GM12864 (cell line): ENCODE measurements at regions not wholly inside any gene's neighbourhood (a gene's known extent, or its start where the extent isn't known, plus 50 kb on each side); places are given as distances from the start of the nearest gene placed in this dataset.

Source experiments
- DNase-seq: peaks from one replicate; pipeline ENCODE4 v3.0.0-alpha.2; 2011; ENCODE audit warnings: low read depth
- H3K4me3 ChIP-seq: 2 replicates; pipeline ENCODE4 v1.5.1; 2011; ENCODE audit warnings: mild to moderate bottlenecking, low read depth, low read length, control low read depth
- TF ChIP-seq, protein P1 (sequence below): IDR thresholded peaks from 2 replicates; pipeline ENCODE4 v1.5.1; 2011; ENCODE audit warnings: low read depth, mild to moderate bottlenecking, moderate library complexity, low read length, control low read depth, inconsistent platforms; ENCODE audit errors: missing control alignments

DNA sequence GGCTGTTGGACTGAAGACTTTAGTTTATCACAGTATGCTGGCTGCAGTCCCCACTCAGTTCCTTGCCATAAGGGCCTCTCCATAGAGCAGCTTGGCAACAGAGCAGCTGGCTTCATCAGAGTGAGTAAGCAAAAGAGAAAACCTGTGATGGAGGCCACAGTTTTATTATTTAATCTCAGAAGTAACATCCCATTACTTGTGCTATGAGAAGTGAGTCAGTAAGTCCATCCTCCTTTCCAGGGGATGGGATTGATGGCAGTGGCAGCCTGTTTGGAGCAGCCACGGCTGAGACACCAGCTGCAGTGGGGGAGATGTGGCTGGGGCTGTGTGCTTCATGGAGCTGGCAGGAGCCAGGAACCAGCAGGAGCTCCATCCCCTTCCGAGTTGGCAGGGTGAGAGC, 138.5 kb upstream of the SRRM4 start:
- H3K4me3 ChIP-seq: no peak overlapping the region
- TF ChIP-seq, protein P1, sequence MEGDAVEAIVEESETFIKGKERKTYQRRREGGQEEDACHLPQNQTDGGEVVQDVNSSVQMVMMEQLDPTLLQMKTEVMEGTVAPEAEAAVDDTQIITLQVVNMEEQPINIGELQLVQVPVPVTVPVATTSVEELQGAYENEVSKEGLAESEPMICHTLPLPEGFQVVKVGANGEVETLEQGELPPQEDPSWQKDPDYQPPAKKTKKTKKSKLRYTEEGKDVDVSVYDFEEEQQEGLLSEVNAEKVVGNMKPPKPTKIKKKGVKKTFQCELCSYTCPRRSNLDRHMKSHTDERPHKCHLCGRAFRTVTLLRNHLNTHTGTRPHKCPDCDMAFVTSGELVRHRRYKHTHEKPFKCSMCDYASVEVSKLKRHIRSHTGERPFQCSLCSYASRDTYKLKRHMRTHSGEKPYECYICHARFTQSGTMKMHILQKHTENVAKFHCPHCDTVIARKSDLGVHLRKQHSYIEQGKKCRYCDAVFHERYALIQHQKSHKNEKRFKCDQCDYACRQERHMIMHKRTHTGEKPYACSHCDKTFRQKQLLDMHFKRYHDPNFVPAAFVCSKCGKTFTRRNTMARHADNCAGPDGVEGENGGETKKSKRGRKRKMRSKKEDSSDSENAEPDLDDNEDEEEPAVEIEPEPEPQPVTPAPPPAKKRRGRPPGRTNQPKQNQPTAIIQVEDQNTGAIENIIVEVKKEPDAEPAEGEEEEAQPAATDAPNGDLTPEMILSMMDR: no peak
- no peak for DNase-seq

DNA sequence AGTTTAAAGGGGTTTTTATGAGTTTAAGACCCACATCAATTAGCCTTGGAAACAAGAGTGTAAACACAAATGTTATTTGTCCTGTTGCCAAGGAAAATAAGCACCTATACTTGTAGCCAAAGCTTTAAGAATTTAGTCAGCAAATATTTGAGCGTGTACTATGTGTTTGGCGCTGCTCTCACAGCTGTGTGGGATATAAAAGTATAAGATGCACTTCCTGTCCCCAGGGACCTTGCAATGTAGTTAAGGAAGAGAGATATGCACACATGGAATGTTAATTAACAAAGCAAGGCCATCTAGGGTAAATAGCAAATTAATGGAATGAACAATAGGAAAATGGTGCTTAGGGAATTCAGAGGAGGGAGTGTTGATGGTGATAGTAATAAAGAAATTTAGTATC, 134.9 kb upstream of the SRRM4 start:
- TF ChIP-seq, protein P1: no peak
- H3K4me3 ChIP-seq: no peak overlapping the region
- no peak for DNase-seq

DNA sequence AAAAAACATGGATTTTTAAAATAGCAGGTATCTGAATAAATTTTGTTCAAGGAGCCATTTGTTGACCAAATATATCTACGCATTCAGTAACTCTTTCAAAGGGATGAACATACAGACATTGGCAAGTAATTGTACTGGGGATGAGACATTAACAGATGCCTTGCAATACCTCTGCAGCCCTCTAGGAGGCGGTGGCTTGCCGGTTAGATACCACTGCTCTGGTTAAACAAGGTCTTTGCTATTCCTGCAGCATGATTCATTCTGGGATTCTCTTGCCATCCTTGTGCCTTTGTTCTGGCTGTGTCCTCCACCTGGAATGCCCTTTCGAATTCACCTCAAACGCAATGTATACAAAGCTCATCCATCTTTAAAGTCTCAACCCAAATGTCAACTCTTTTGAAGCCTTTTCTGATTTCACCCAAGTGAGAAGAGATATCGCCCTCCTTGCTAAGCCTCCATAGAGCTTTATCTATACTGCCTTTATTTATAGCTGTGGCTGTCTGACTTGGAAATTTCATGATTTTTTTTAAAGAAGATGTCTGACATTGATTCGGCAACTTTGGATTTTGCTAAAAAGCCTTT, 131.0 kb upstream of the SRRM4 start:
- peak; percentile 8 for DNase-seq
- TF ChIP-seq, protein P1: peak; percentile 96
- H3K4me3 ChIP-seq: no peak overlapping the region

DNA sequence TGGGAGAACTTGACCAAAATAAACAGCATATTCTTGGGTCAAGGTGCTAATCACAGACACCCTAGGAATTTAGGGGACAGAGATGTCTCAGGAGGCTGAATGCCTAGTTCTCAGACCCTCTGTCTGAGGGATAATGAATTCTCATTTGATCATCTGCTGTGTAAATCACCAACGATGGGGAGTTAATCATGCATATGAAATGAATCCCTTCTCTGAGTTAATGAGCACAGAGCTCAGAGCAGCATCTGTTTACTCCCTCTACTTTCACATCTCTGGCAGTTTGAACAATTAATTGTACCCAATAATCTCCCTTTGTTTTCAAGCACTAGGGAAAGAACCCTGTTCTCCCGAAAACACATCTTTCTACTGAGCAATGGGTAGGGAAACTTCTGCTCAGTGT, 129.4 kb upstream of the SRRM4 start:
- TF ChIP-seq, protein P1: no peak

DNA sequence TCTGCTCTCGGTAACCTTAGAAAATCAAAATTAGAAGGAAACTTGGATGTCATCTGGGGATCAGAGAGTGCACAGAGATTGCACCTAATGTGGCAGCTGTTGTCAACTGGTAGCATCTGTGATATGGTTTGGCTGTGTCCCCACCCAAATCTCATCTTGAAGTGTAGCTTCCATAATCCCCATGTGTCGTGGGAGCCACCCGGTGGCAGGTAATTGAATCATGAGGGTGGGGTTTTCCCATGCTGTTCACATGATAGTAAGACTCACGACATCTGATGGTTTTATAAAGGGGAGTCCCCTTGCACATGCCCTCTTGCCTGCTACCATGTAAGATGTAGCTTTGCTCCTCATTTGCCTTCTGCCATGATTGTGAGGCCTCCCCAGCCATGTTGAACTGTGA, 127.7 kb upstream of the SRRM4 start:
- H3K4me3 ChIP-seq: no peak overlapping the region
- TF ChIP-seq, protein P1: no peak
- DNase-seq: no peak

More for the DNA sequence above, 129.4 kb upstream of the SRRM4 start:
- H3K4me3 ChIP-seq: no peak overlapping the region
- DNase-seq: no peak

DNA sequence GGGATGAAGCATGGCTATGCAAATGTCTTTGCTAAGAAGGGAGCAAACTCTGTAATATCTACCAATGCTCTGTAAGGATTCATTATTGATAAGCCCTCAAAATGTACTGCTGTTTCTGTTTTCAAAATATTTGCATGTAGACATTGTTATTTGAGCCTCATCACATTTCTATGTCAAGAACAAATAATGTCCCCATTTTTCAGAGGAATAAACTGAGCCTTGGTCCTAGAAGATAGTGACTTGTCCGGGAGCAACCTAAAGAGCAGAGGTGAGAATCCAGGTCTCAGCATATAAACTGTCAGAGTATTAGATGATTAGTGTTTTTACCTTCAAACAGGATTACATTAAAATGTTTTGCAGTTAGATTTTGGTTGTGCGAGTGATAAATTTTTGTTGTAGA, 125.5 kb upstream of the SRRM4 start:
- TF ChIP-seq, protein P1: no peak
- no peak for DNase-seq
- H3K4me3 ChIP-seq: no peak overlapping the region

DNA sequence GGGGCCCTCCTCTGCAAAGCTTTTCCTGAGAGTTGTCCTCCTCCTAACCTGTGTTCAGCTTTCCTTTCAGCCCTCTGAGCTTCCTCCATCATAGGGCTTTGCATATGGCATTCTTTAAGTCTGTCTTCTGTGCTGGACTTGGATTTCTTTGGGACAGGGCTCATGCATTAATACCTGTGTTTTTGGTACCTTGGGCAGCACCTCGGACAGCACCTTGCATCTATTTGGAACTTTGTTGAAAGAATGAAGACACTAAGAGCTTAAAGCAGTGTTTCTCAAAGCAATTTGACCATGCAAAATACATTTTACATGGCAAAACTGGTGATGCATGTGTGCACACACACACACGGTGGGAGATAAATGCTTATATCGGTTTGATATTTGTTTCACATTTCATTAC, 115.0 kb upstream of the SRRM4 start:
- no peak overlapping the region for H3K4me3 ChIP-seq
- DNase-seq: no peak
- TF ChIP-seq, protein P1: no peak
